HUES6 (cell line): ENCODE measurements at regions not wholly inside any gene's neighbourhood (a gene's known extent, or its start where the extent isn't known, plus 50 kb on each side); places are given as distances from the start of the nearest gene placed in this dataset.
"Not testable (repeated sequence)": the region's sequence is repeated elsewhere in the genome, so short reads cannot be mapped to it uniquely, and the experiment has no call there.

ENCODE experiments used
- H3K27ac ChIP-seq: 2 replicates; pipeline ENCODE4 v1.7.0; 2013; ENCODE audit warnings: low read depth, mild to moderate bottlenecking, low read length, inconsistent platforms
- H3K27me3 ChIP-seq: 2 replicates; pipeline ENCODE4 v1.6.1; 2013; ENCODE audit warnings: low read length; ENCODE audit not compliant: control insufficient read depth, insufficient read depth
- H3K36me3 ChIP-seq: 2 replicates; pipeline ENCODE4 v1.6.1; 2013; ENCODE audit warnings: low read length; ENCODE audit not compliant: control insufficient read depth, insufficient read depth
- H3K4me1 ChIP-seq: 2 replicates; pipeline ENCODE4 v1.6.1; 2013; ENCODE audit warnings: low read length; ENCODE audit not compliant: control insufficient read depth, insufficient read depth
- H3K4me3 ChIP-seq: 2 replicates; pipeline ENCODE4 v1.5.1; 2013; ENCODE audit warnings: low read depth, low read length
- H3K9ac ChIP-seq: one replicate; pipeline ENCODE4 v1.6.1; 2013; ENCODE audit warnings: mild to moderate bottlenecking, low read length
- H3K9me3 ChIP-seq: 2 replicates; pipeline ENCODE4 v1.6.1; 2013; ENCODE audit warnings: low read depth, low read length; ENCODE audit not compliant: control insufficient read depth, insufficient read depth

GRCh38 chr7:32661501-32661900, 166.2 kb downstream of the AVL9 start:
- 0 out of 2 replicates have a peak, but pooled peaks cover 4% of the 10 kb centered on the region for H3K4me1 ChIP-seq
- H3K9ac ChIP-seq: no peak overlapping the region
- no peak overlapping the region for H3K4me3 ChIP-seq
- no peaks in the 10 kb centered on the region for H3K9me3 ChIP-seq
- H3K27me3 ChIP-seq: no peaks in the 10 kb centered on the region
- no peak overlapping the region for H3K27ac ChIP-seq
- H3K36me3 ChIP-seq: no peaks in the 10 kb centered on the region

- no peaks in the 10 kb centered on the region for H3K36me3 ChIP-seq
- no peaks in the 10 kb centered on the region for H3K27me3 ChIP-seq
- H3K27ac ChIP-seq: no peak overlapping the region
- H3K9ac ChIP-seq: no peak overlapping the region
- no peak overlapping the region for H3K4me3 ChIP-seq
- no peaks in the 10 kb centered on the region for H3K9me3 ChIP-seq
- 0 out of 2 replicates have a peak, but pooled peaks cover 4% of the 10 kb centered on the region for H3K4me1 ChIP-seq
These were observed 165.6 kb downstream of the AVL9 start for GRCh38 chr7:32660936-32661335.

GRCh38 chr7:32659853-32660252, 164.6 kb downstream of the AVL9 start:
- no peak overlapping the region for H3K4me3 ChIP-seq
- H3K27me3 ChIP-seq: no peaks in the 10 kb centered on the region
- no peaks in the 10 kb centered on the region for H3K36me3 ChIP-seq
- H3K4me1 ChIP-seq: 0 out of 2 replicates have a peak, but pooled peaks cover 4% of the 10 kb centered on the region
- no peak overlapping the region for H3K9ac ChIP-seq
- no peaks in the 10 kb centered on the region for H3K9me3 ChIP-seq
- H3K27ac ChIP-seq: no peak overlapping the region

- no peak overlapping the region for H3K27ac ChIP-seq
- no peaks in the 10 kb centered on the region for H3K9me3 ChIP-seq
- 0 out of 2 replicates have a peak, but pooled peaks cover 1% of the 10 kb centered on the region for H3K4me1 ChIP-seq
- no peaks in the 10 kb centered on the region for H3K27me3 ChIP-seq
- no peak overlapping the region for H3K9ac ChIP-seq
- H3K4me3 ChIP-seq: no peak overlapping the region
- no peaks in the 10 kb centered on the region for H3K36me3 ChIP-seq
These were observed 163.2 kb downstream of the AVL9 start for GRCh38 chr7:32658467-32658869.

- no peak overlapping the region for H3K4me3 ChIP-seq
- H3K36me3 ChIP-seq: no peaks in the 10 kb centered on the region
- no peak overlapping the region for H3K27ac ChIP-seq
- H3K27me3 ChIP-seq: no peaks in the 10 kb centered on the region
- H3K4me1 ChIP-seq: no peaks in the 10 kb centered on the region
- no peaks in the 10 kb centered on the region for H3K9me3 ChIP-seq
- no peak overlapping the region for H3K9ac ChIP-seq
These were observed 162.7 kb downstream of the AVL9 start for GRCh38 chr7:32658034-32658433.

GRCh38 chr7:32654549-32654948, 159.3 kb downstream of the AVL9 start:
- H3K4me1 ChIP-seq, H3K36me3 ChIP-seq, H3K27me3 ChIP-seq, H3K4me3 ChIP-seq, H3K9ac ChIP-seq, H3K9me3 ChIP-seq, H3K27ac ChIP-seq: not testable (repeated sequence)

- H3K36me3 ChIP-seq, H3K4me1 ChIP-seq, H3K4me3 ChIP-seq, H3K9ac ChIP-seq, H3K27ac ChIP-seq, H3K9me3 ChIP-seq, H3K27me3 ChIP-seq: not testable (repeated sequence)
These were observed 155.1 kb downstream of the AVL9 start for GRCh38 chr7:32650356-32650755.

- no peaks in the 10 kb centered on the region for H3K9me3 ChIP-seq
- no peaks in the 10 kb centered on the region for H3K27me3 ChIP-seq
- H3K4me1 ChIP-seq: peaks cover 4% of the 10 kb centered on the region; the same call in 1 of the 2 replicates
- H3K4me3 ChIP-seq: no peak overlapping the region
- no peak overlapping the region for H3K27ac ChIP-seq
- H3K9ac ChIP-seq: no peak overlapping the region
- no peaks in the 10 kb centered on the region for H3K36me3 ChIP-seq
These were observed 153.3 kb downstream of the AVL9 start for GRCh38 chr7:32648408-32649156.

- H3K36me3 ChIP-seq, H3K4me1 ChIP-seq: not testable (repeated sequence)
These were observed 150.0 kb downstream of the AVL9 start for GRCh38 chr7:32645255-32645654.

GRCh38 chr7:32643194-32643593, 147.9 kb downstream of the AVL9 start:
- Histone ChIP-seq H3K27ac (no peak overlapping the region), H3K4me1 (no peaks in the 10 kb centered on the region), H3K9ac (no peak overlapping the region), H3K27me3 (no peaks in the 10 kb centered on the region), H3K4me3 (no peak overlapping the region), H3K36me3 (no peaks in the 10 kb centered on the region), H3K9me3 (no peaks in the 10 kb centered on the region)

More at GRCh38 chr7:32645255-32645654, 150.0 kb downstream of the AVL9 start:
- H3K9me3 ChIP-seq, H3K9ac ChIP-seq, H3K4me3 ChIP-seq, H3K27me3 ChIP-seq, H3K27ac ChIP-seq: not testable (repeated sequence)

GRCh38 chr7:32639122-32639521, 143.8 kb downstream of the AVL9 start:
- no peaks in the 10 kb centered on the region for H3K9me3 ChIP-seq
- H3K27ac ChIP-seq: no peak overlapping the region
- H3K36me3 ChIP-seq: no peaks in the 10 kb centered on the region
- no peak overlapping the region for H3K9ac ChIP-seq
- no peak overlapping the region for H3K4me3 ChIP-seq
- no peaks in the 10 kb centered on the region for H3K4me1 ChIP-seq
- no peaks in the 10 kb centered on the region for H3K27me3 ChIP-seq
